ENCODE measurements at regions not wholly inside any gene's neighbourhood (a gene's known extent, or its start where the extent isn't known, plus 50 kb on each side); places are given as distances from the start of the nearest gene placed in this dataset.

DNA sequence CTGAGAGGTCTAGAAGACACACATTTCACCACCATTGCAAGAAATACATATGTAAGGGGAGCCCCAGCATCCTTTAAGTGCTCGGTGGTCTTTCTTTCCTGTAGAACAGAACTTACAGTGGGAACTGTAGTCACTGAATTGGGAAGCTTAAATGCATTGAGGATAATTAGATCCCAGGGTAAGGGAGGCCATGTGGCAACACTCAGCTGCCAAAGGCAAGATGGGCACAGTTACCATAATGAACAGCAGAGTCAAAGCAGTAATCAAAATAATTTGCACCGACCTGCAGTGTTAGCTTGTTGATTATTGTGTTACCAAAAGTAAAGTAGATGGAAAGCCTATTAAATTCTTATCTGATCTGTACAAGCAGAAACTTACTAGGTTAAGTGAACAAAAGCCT, 291.2 kb upstream of the PCDH20 start:
- H3K9me3 ChIP-seq, result no peaks in the 10 kb centered on the region
- intact Hi-C loops (cut with DNase I), result no loop called here
- 54% methylated on average over 2 of the region's 2 CpGs for WGBS
- no peak overlapping the region for H3K4me3 ChIP-seq
- H3K27me3 ChIP-seq (replicated peaks; ENCODE audit: insufficient read depth), result no peaks in the 10 kb centered on the region
- no peaks in the 10 kb centered on the region for H3K36me3 ChIP-seq
- no peak overlapping the region for H3K27ac ChIP-seq
- H3K4me1 ChIP-seq (replicated peaks), result no peaks in the 10 kb centered on the region
- TF ChIP-seq POLR2A (IDR thresholded peaks at IDR 0.05) (no peak), POLR2AphosphoS5 (IDR thresholded peaks at IDR 0.05) (no peak)
- TF ChIP-seq, protein P1, sequence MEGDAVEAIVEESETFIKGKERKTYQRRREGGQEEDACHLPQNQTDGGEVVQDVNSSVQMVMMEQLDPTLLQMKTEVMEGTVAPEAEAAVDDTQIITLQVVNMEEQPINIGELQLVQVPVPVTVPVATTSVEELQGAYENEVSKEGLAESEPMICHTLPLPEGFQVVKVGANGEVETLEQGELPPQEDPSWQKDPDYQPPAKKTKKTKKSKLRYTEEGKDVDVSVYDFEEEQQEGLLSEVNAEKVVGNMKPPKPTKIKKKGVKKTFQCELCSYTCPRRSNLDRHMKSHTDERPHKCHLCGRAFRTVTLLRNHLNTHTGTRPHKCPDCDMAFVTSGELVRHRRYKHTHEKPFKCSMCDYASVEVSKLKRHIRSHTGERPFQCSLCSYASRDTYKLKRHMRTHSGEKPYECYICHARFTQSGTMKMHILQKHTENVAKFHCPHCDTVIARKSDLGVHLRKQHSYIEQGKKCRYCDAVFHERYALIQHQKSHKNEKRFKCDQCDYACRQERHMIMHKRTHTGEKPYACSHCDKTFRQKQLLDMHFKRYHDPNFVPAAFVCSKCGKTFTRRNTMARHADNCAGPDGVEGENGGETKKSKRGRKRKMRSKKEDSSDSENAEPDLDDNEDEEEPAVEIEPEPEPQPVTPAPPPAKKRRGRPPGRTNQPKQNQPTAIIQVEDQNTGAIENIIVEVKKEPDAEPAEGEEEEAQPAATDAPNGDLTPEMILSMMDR (IDR thresholded peaks at IDR 0.05), result no peak
- no peak for DNase-seq (ENCODE audit: low spot score)

DNA sequence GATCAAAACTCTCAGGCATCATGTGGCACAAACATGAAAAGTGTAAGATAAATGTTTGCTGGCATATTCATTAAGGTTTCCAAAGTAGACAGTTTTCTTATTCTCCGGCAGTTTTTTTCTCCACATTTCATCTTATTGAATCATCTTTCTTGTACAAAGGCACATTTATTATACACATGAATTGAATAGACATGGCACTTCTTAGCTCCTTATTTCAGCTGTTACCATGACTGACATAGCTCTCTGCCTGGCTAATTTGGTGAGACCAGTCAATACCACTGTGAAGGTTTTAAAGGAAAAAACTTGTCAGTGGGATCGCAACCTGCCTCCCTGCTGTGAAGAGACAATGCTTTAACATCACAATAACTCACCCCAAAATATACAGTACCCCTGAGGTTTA, 285.0 kb upstream of the PCDH20 start:
- H3K36me3 ChIP-seq, result no peaks in the 10 kb centered on the region
- 61% methylated on average over 2 of the region's 2 CpGs for WGBS
- H3K27me3 ChIP-seq (replicated peaks; ENCODE audit: insufficient read depth), result no peaks in the 10 kb centered on the region
- intact Hi-C loops (cut with DNase I), result no loop called here
- H3K4me3 ChIP-seq, result no peak overlapping the region
- H3K9me3 ChIP-seq, result no peaks in the 10 kb centered on the region
- no peak overlapping the region for H3K27ac ChIP-seq
- DNase-seq (ENCODE audit: low spot score), result no peak
- no peaks in the 10 kb centered on the region for H3K4me1 ChIP-seq (replicated peaks)
- TF ChIP-seq, protein P1 (IDR thresholded peaks at IDR 0.05), result no peak
- no peak for TF ChIP-seq POLR2AphosphoS5 (IDR thresholded peaks at IDR 0.05)
- TF ChIP-seq POLR2A (IDR thresholded peaks at IDR 0.05), result no peak

DNA sequence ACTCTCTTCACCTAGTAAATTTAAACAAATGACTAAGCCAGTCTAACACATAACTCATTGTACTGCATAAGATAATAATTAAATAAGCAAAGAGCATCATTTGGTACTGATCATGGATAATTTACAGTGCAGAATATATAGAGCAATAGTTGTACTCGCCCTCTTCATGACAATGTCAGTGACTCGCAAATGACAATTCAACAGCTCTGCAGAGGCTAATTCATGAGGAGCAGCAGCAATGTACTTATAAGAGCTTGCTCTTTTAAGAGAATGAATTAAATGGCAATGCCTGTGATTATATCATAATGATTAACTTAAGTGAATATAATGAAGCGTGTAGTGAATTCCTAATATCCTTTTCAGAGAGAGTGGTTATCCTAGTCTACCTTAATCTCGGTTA, 284.5 kb upstream of the PCDH20 start:
- no peaks in the 10 kb centered on the region for H3K36me3 ChIP-seq
- WGBS, result 68% methylated on average over 4 of the region's 4 CpGs
- no peaks in the 10 kb centered on the region for H3K4me1 ChIP-seq (replicated peaks)
- DNase-seq (ENCODE audit: low spot score), result no peak
- H3K4me3 ChIP-seq, result no peak overlapping the region
- intact Hi-C loops (cut with DNase I), result no loop called here
- no peak for TF ChIP-seq POLR2A (IDR thresholded peaks at IDR 0.05)
- no peak overlapping the region for H3K27ac ChIP-seq
- no peaks in the 10 kb centered on the region for H3K9me3 ChIP-seq
- no peaks in the 10 kb centered on the region for H3K27me3 ChIP-seq (replicated peaks; ENCODE audit: insufficient read depth)

DNA sequence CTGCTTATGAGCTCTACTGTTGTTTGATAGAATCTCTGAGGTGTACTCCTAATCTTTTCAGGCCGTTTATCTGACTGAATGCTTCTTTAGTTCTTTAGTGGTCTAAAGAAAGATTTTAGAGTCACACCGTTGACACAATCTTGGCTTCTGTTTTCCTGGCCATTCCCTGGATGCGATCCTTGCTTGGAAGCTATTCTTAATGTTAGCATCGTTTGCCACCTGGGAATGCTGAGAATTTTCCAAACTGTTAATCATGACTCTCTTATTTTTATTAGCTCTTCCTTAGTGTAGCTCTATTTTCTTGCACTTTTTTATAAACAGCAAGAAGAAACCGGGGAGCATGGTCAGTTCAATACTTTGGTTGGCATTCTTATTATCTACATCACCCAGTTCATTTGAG, 281.0 kb upstream of the PCDH20 start:
- WGBS, result 56% methylated on average over 5 of the region's 5 CpGs
- no peak for TF ChIP-seq POLR2AphosphoS5 (IDR thresholded peaks at IDR 0.05)
- TF ChIP-seq, protein P1 (IDR thresholded peaks at IDR 0.05), result no peak
- TF ChIP-seq POLR2A (IDR thresholded peaks at IDR 0.05), result no peak
- Histone ChIP-seq H3K36me3 (no peaks in the 10 kb centered on the region), H3K9me3 (no peaks in the 10 kb centered on the region), H3K27me3 (replicated peaks; ENCODE audit: insufficient read depth) (no peaks in the 10 kb centered on the region), H3K4me3 (no peak overlapping the region), H3K27ac (no peak overlapping the region), H3K4me1 (replicated peaks) (no peaks in the 10 kb centered on the region)
- no peak for DNase-seq (ENCODE audit: low spot score)
- intact Hi-C loops (cut with DNase I), result no loop called here

DNA sequence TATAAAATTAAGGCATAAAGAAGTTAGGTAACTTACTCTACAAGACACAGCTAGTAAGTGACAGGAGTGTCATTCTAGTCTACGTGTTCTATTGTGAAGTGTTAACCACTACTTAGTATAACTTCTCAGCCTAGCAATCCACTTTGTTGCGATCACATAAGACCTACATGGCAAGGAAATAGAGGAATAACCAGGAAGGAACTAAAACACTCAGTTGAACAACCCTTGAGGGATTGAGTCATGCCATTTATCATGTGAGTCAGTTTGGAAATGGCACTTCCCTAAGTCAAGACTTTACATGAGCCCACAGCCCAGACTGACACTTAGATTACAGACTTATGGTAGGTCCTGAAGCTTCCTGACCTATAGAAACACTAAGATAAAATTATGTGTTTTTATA, 279.5 kb upstream of the PCDH20 start:
- no peaks in the 10 kb centered on the region for H3K9me3 ChIP-seq
- H3K4me3 ChIP-seq, result no peak overlapping the region
- no peaks in the 10 kb centered on the region for H3K4me1 ChIP-seq (replicated peaks)
- intact Hi-C loops (cut with DNase I), result no loop called here
- 86% methylated on average over 2 of the region's 2 CpGs for WGBS
- TF ChIP-seq POLR2AphosphoS5 (IDR thresholded peaks at IDR 0.05) (no peak), POLR2A (IDR thresholded peaks at IDR 0.05) (no peak)
- TF ChIP-seq, protein P1 (IDR thresholded peaks at IDR 0.05), result no peak
- H3K36me3 ChIP-seq, result no peaks in the 10 kb centered on the region
- H3K27ac ChIP-seq, result no peak overlapping the region
- no peaks in the 10 kb centered on the region for H3K27me3 ChIP-seq (replicated peaks; ENCODE audit: insufficient read depth)
- DNase-seq (ENCODE audit: low spot score), result no peak

All from prostate gland (tissue), 2 donors.